OCI-LY7 (cell line): ENCODE measurements at regions not wholly inside any gene's neighbourhood (a gene's known extent, or its start where the extent isn't known, plus 50 kb on each side); places are given as distances from the start of the nearest gene placed in this dataset.

Source experiments
- BruUV-seq: library from RNA; stranded (reverse); fragments of 400-500 nt; replicated peaks from 2 replicates; lab custom pipeline; 2021; lab: Mats Ljungman, UMichigan
- CTCF ChIA-PET: fragments of 300-600 bp; sonication (Branson Sonifier 250); formaldehyde crosslinking; loops from one replicate; lab custom pipeline; 2022; ENCODE audit warnings: antibody characterized with exemption; ENCODE audit not compliant: unreplicated experiment; lab: Charles Lee
- POLR2A ChIA-PET: fragments of 300-600 bp; sonication (Branson Sonifier 250); formaldehyde crosslinking; loops from one replicate; lab custom pipeline; 2022; ENCODE audit warnings: antibody characterized with exemption; lab: Charles Lee
- DNase-seq: peaks from one replicate; pipeline ENCODE4 v3.0.0-alpha.2; 2015; ENCODE audit warnings: low spot score
- H2AFZ ChIP-seq: fragments of 200-600 bp; sonication (generic), shearing (Covaris generic); 2 replicates; pipeline ENCODE4 v1.6.1; 2014; ENCODE audit warnings: mild to moderate bottlenecking, antibody characterized with exemption, low read length, moderate library complexity
- H3K27ac ChIP-seq: fragments of 200-600 bp; sonication (generic); 2 replicates; pipeline ENCODE4 v1.5.1; 2014; ENCODE audit warnings: mixed run types, low read depth, mild to moderate bottlenecking, moderate library complexity, low read length, inconsistent platforms; ENCODE audit not compliant: poor library complexity, severe bottlenecking
- H3K36me3 ChIP-seq: fragments of 200-600 bp; sonication (generic); 2 replicates; pipeline ENCODE4 v1.6.1; 2014; ENCODE audit warnings: mild to moderate bottlenecking, antibody characterized with exemption, low read length, moderate library complexity, mixed read lengths; ENCODE audit not compliant: insufficient read depth
- H3K4me1 ChIP-seq: fragments of 200-600 bp; sonication (generic); 2 replicates; pipeline ENCODE4 v1.5.1; 2014; ENCODE audit warnings: mild to moderate bottlenecking, low read length; ENCODE audit not compliant: insufficient read depth, poor library complexity, severe bottlenecking
- H3K4me2 ChIP-seq: fragments of 200-600 bp; sonication (generic); 2 replicates; pipeline ENCODE4 v1.6.1; 2014; ENCODE audit warnings: mild to moderate bottlenecking, low read length
- H3K4me3 ChIP-seq: fragments of 200-600 bp; sonication (generic); 2 replicates; pipeline ENCODE4 v1.5.1; 2014; ENCODE audit warnings: mild to moderate bottlenecking, low read depth, low read length; ENCODE audit not compliant: poor library complexity, severe bottlenecking
- H3K79me2 ChIP-seq: fragments of 200-600 bp; sonication (generic); 2 replicates; pipeline ENCODE4 v1.6.1; 2016; ENCODE audit warnings: low read depth, mild to moderate bottlenecking, low read length, moderate library complexity, mixed read lengths; ENCODE audit not compliant: insufficient read depth
- H3K9me2 ChIP-seq: fragments of 200-600 bp; sonication (generic); 2 replicates; pipeline ENCODE4 v1.6.1; 2016; ENCODE audit warnings: mild to moderate bottlenecking, low read length, mixed read lengths; ENCODE audit not compliant: insufficient read depth
- H3K9me3 ChIP-seq: fragments of 200-600 bp; sonication (generic); 2 replicates; pipeline ENCODE4 v1.6.1; 2014; ENCODE audit warnings: mild to moderate bottlenecking, mixed run types, low read length, mixed read lengths
- H4K20me1 ChIP-seq: fragments of 200-600 bp; sonication (generic); 2 replicates; pipeline ENCODE4 v1.6.1; 2014; ENCODE audit warnings: mild to moderate bottlenecking, antibody characterized with exemption, low read length, moderate library complexity, mixed read lengths; ENCODE audit not compliant: insufficient read depth
- EZH2phosphoT487 ChIP-seq: fragments of 200-600 bp; sonication (generic); IDR thresholded peaks from 2 replicates; pipeline ENCODE4 v1.6.1; 2018; ENCODE audit warnings: low read depth, borderline replicate concordance, mild to moderate bottlenecking, mixed run types, antibody characterized with exemption, low read length, moderate library complexity, mixed read lengths
- intact Hi-C: fragments of 100-400 bp; cut with micrococcal nuclease; formaldehyde crosslinking; loops from one replicate; pipeline ENCODE4 v1.10.0; 2022; ENCODE audit not compliant: unreplicated experiment
- TF ChIP-seq, protein P1 (sequence below): fragments of 200-600 bp; sonication (generic); conservative IDR thresholded peaks from 2 replicates; pipeline ENCODE4 v1.5.1; 2014; ENCODE audit warnings: mild to moderate bottlenecking, antibody characterized with exemption, low read length, moderate library complexity, mixed read lengths

DNA sequence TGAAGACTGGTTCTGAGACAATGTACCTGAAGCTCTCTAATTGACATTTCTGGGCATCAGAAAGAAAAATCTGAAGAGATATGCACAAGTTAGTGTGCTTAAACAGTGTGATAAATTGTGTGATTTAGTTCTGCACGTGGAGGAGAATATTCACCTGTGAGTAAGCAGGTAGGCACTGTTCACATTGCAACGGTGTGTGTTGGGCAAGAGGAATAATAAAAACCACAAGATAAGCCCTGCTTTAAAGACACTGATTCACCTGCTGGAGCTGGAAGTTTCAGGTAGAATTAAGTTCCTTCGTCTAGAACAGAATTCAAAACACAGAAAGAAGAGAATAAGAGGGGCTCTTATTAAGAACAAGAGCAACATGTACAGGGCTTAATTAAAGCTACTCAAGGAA lies 864.3 kb upstream of the SOX11 start:
- no peaks in the 10 kb centered on the region for H3K79me2 ChIP-seq
- BruUV-seq: no TSS peak
- intact Hi-C loops: no loop called here
- ChIA-PET CTCF (no interaction called here), POLR2A (interaction anchor here (0.7 kb wide), 1 partner anchor 591 kb away, joined by 3 read pairs; no protein-coding TSS in a partner anchor)
- no peak overlapping the region for H3K27ac ChIP-seq
- H3K4me2 ChIP-seq: no peak overlapping the region
- TF ChIP-seq EZH2phosphoT487: no peak
- TF ChIP-seq, protein P1, sequence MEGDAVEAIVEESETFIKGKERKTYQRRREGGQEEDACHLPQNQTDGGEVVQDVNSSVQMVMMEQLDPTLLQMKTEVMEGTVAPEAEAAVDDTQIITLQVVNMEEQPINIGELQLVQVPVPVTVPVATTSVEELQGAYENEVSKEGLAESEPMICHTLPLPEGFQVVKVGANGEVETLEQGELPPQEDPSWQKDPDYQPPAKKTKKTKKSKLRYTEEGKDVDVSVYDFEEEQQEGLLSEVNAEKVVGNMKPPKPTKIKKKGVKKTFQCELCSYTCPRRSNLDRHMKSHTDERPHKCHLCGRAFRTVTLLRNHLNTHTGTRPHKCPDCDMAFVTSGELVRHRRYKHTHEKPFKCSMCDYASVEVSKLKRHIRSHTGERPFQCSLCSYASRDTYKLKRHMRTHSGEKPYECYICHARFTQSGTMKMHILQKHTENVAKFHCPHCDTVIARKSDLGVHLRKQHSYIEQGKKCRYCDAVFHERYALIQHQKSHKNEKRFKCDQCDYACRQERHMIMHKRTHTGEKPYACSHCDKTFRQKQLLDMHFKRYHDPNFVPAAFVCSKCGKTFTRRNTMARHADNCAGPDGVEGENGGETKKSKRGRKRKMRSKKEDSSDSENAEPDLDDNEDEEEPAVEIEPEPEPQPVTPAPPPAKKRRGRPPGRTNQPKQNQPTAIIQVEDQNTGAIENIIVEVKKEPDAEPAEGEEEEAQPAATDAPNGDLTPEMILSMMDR: no peak
- H4K20me1 ChIP-seq: no peaks in the 10 kb centered on the region
- no peaks in the 10 kb centered on the region for H3K9me2 ChIP-seq
- no peak for DNase-seq
- no peak overlapping the region for H2AFZ ChIP-seq
- H3K4me3 ChIP-seq: no peak overlapping the region
- H3K4me1 ChIP-seq: no peaks in the 10 kb centered on the region
- no peaks in the 10 kb centered on the region for H3K9me3 ChIP-seq
- no peaks in the 10 kb centered on the region for H3K36me3 ChIP-seq

DNA sequence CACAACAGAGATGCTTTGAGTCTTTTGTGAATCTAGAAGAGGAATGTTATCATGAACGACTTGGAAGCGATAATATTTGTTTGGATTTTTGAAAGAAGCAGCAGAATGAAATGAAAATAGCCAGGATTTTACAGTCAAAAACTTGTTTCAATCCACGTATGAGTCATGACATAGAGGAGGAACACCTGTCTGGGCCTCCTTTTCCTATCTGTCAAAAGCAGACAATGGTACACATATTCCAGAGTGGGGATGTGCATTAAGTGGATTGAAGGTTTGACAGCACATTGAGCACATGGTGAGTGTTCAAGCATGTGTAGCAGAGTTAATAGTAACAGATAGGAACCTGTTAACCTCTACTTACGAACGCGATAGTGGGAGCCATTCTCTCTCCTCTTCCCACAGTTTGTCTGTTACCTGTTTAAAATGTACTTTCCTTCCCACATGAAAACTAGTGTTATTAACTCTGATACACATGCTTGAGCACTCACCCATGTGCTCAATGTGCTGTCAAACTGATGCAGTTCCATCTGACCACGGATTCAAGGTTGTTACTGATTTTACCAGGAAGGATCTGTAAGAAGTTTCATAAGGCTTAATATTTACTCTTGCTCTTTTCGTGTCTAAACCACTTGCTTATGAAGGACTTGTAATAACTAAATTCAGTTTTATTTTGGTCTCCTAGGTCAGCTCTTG lies 863.4 kb upstream of the SOX11 start:
- CTCF ChIA-PET: no interaction called here

DNA sequence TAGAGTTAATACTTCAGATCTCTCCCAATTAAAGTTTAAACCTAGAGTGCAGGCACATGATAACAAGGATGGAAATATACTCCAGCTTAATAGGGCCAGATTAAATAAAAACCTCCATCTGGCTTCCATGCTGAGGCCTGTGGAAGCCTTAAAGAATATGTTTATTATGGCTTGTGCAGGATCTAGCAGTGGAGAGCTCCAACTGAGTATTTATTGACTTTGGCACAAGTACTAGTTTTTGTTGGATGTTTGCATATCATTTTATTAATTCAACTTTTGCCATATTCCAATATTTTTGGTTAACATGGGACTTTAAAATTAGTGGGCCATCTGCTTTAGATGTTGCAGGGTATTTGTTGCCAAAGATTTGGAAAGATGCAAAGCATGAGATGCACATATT lies 860.4 kb upstream of the SOX11 start:
- Histone ChIP-seq H3K36me3 (no peaks in the 10 kb centered on the region), H3K9me3 (no peaks in the 10 kb centered on the region), H3K4me3 (no peak overlapping the region), H2AFZ (no peak overlapping the region), H3K4me2 (no peak overlapping the region), H3K27ac (no peak overlapping the region), H4K20me1 (no peaks in the 10 kb centered on the region), H3K9me2 (no peaks in the 10 kb centered on the region), H3K4me1 (no peaks in the 10 kb centered on the region), H3K79me2 (no peaks in the 10 kb centered on the region)
- BruUV-seq: no TSS peak
- intact Hi-C loops: no loop called here
- DNase-seq: no peak
- TF ChIP-seq, protein P1: no peak
- no peak for TF ChIP-seq EZH2phosphoT487
- POLR2A ChIA-PET: no interaction called here
- CTCF ChIA-PET: no interaction called here

More for the DNA sequence above, 863.4 kb upstream of the SOX11 start:
- BruUV-seq: no TSS peak
- Histone ChIP-seq H3K4me1 (no peaks in the 10 kb centered on the region), H3K9me3 (no peaks in the 10 kb centered on the region), H2AFZ (no peak overlapping the region), H3K79me2 (no peaks in the 10 kb centered on the region), H4K20me1 (no peaks in the 10 kb centered on the region), H3K27ac (no peak overlapping the region), H3K9me2 (no peaks in the 10 kb centered on the region), H3K36me3 (no peaks in the 10 kb centered on the region), H3K4me3 (no peak overlapping the region), H3K4me2 (no peak overlapping the region)
- TF ChIP-seq, protein P1: no peak
- TF ChIP-seq EZH2phosphoT487: no peak
- intact Hi-C loops: no loop called here
- POLR2A ChIA-PET: interaction anchor here (0.7 kb wide), 1 partner anchor 590 kb away, joined by 3 read pairs; no protein-coding TSS in a partner anchor
- no peak for DNase-seq
